Type B pancreatic cell (in vitro differentiated cells): ENCODE measurements at regions not wholly inside any gene's neighbourhood (a gene's known extent, or its start where the extent isn't known, plus 50 kb on each side); places are given as distances from the start of the nearest gene placed in this dataset.

Experiments used
- DNase-seq: peaks from one replicate; pipeline ENCODE4 v3.0.0; 2021; ENCODE audit warnings: mixed read lengths; ENCODE audit not compliant: unreplicated experiment; ENCODE audit errors: extremely low spot score
- H3K27ac Mint-ChIP-seq: 2 replicates; pipeline ENCODE4 v1.8.0; 2021; ENCODE audit warnings: mild to moderate bottlenecking, mixed read lengths
- H3K27me3 Mint-ChIP-seq: 2 replicates; pipeline ENCODE4 v1.8.0; 2021; ENCODE audit warnings: mixed read lengths
- H3K36me3 Mint-ChIP-seq: 2 replicates; pipeline ENCODE4 v1.8.0; 2021; ENCODE audit warnings: mixed read lengths
- H3K4me1 Mint-ChIP-seq: one replicate; pipeline ENCODE4 v1.8.0; 2021; ENCODE audit warnings: mixed read lengths; ENCODE audit not compliant: unreplicated experiment
- H3K4me3 Mint-ChIP-seq: 2 replicates; pipeline ENCODE4 v1.8.0; 2021; ENCODE audit warnings: mild to moderate bottlenecking, mixed read lengths
- H3K9me3 Mint-ChIP-seq: 2 replicates; pipeline ENCODE4 v1.8.0; 2021; ENCODE audit warnings: mixed read lengths
- TF ChIP-seq, protein P1 (sequence below): fragments of 200-600 bp; sonication (generic); conservative IDR thresholded peaks from 2 replicates; pipeline ENCODE4 v1.5.0; 2021; ENCODE audit warnings: antibody characterized with exemption, mild to moderate bottlenecking

DNA sequence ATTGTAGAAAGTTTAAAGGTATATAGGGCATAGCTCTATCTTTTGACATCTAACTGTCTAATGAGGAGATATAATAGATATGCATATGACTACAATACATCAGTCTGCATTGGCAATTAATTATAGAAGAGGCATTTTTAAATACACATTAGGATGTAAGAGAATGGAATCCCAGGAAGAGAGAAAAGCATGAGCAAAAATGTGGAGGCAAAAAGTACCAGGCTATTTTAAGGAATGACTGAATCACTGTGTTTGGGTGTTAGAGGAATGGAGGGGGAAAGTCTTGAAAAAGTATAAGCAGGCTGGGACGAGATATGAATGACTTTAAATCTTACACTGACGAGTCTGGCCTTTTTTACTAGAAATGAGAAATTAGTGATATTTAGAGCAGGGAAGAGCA lies 138.4 kb upstream of the ZNF462 start:
- DNase-seq: no peak
- Mint-ChIP-seq H3K4me1 (peaks cover 1% of the 10 kb centered on the region), H3K27me3 (no peaks in the 10 kb centered on the region), H3K9me3 (peaks cover 6% of the 10 kb centered on the region), H3K36me3 (peaks cover 1% of the 10 kb centered on the region), H3K4me3 (no peak overlapping the region), H3K27ac (no peak overlapping the region)
- TF ChIP-seq, protein P1, sequence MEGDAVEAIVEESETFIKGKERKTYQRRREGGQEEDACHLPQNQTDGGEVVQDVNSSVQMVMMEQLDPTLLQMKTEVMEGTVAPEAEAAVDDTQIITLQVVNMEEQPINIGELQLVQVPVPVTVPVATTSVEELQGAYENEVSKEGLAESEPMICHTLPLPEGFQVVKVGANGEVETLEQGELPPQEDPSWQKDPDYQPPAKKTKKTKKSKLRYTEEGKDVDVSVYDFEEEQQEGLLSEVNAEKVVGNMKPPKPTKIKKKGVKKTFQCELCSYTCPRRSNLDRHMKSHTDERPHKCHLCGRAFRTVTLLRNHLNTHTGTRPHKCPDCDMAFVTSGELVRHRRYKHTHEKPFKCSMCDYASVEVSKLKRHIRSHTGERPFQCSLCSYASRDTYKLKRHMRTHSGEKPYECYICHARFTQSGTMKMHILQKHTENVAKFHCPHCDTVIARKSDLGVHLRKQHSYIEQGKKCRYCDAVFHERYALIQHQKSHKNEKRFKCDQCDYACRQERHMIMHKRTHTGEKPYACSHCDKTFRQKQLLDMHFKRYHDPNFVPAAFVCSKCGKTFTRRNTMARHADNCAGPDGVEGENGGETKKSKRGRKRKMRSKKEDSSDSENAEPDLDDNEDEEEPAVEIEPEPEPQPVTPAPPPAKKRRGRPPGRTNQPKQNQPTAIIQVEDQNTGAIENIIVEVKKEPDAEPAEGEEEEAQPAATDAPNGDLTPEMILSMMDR: no peak

DNA sequence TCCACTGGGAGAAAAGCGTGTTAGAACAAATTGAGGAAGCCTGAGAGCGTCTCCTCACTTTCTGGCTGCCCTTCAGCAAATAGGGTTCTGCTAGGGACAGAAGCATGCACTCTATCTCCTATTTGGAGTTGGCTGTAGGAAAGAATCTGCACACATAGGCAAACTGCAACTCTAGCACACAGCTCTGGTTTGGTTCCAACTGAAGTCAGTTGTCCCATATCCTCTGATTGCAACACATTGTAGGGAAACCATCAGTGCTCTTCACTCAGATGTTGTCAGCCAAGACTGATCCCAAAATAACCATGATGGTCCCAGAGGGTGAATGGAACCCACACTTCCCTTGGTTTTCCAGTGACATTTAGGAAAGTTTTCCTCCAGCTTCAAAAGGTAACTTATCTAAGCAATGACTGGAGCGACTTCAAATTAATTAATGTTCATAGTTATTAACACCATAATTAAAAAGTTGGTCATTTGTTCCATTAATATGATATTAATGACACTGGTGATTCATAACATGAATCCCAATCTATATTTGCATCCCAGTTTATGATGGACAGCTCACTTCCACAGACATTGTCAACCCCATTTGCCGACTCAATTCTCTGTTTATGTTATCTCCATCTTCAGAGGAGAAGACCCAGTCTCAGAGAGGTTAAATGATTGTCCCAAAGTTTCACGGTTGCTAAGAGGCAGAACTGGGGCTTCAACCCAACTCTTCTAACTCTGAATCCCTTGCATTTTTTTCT lies 136.7 kb upstream of the ZNF462 start:
- Mint-ChIP-seq H3K9me3 (peaks cover 5% of the 10 kb centered on the region), H3K27me3 (no peaks in the 10 kb centered on the region), H3K36me3 (no peaks in the 10 kb centered on the region), H3K4me1 (peaks cover 3% of the 10 kb centered on the region), H3K4me3 (no peak overlapping the region), H3K27ac (no peak overlapping the region)
- TF ChIP-seq, protein P1: no peak
- DNase-seq: no peak

DNA sequence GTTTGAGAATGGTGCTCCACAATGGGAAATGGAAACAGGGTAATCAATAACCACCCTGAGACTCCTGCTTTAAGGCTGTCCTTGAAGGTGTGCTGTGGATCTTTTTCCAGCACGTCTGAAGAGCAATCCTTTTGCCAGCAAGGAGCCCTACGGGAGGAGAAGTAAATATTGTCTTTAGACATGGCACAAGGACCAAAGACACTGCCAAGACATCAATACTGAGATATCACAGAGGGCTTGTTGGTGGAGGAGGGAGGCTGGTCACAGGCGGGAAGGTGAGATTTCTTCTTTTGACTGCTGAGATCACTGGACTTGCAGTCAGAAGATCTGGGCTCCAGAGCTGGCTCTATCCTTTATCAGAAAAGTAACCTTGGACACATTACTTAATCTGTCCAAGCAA lies 135.0 kb upstream of the ZNF462 start:
- H3K4me1 Mint-ChIP-seq: peaks cover 3% of the 10 kb centered on the region
- H3K27ac Mint-ChIP-seq: no peak overlapping the region
- no peaks in the 10 kb centered on the region for H3K9me3 Mint-ChIP-seq
- TF ChIP-seq, protein P1: no peak
- H3K27me3 Mint-ChIP-seq: no peaks in the 10 kb centered on the region
- no peak for DNase-seq
- H3K36me3 Mint-ChIP-seq: no peaks in the 10 kb centered on the region
- H3K4me3 Mint-ChIP-seq: no peak overlapping the region

DNA sequence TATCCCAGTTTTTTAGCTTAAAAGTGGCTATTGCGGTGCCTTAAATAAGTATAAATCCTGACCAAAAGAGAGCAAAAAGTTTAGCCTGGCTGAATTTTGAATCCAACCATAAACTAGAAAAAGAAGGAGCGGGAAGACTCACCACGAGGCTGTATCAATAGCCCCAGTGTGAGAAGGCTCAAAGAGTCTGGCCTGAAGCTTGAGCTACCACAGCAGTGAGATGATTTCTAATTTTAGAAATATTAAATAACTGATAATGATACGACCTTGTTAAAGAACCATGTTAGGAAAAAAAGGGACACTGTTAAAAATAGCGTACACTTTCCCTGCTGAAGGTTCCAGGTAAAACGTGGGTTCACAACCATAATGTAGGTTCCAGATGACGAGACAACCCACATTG lies 134.1 kb upstream of the ZNF462 start:
- H3K36me3 Mint-ChIP-seq: no peaks in the 10 kb centered on the region
- peaks cover 3% of the 10 kb centered on the region for H3K4me1 Mint-ChIP-seq
- no peaks in the 10 kb centered on the region for H3K27me3 Mint-ChIP-seq
- TF ChIP-seq, protein P1: no peak
- no peak overlapping the region for H3K4me3 Mint-ChIP-seq
- no peak for DNase-seq
- no peaks in the 10 kb centered on the region for H3K9me3 Mint-ChIP-seq
- no peak overlapping the region for H3K27ac Mint-ChIP-seq

DNA sequence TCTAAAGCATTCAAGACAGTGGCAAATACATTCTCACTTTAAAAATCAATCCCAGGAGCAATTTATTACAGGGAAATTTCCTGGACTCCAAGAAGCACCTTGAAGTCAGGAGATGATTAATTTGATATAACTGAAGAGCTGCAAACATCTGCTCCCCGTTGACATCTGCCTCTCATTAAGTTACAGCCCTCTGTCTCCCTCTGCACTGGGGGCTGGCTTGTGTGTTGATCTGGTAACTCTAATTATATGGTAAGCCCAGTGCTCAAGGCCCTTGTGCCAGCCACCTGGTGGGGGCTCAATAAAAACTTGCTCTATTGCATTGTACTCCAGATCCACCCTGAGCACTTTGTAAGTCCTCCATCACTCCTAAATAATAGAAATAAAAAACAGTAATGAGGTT lies 131.1 kb upstream of the ZNF462 start:
- peaks cover 9% of the 10 kb centered on the region for H3K9me3 Mint-ChIP-seq
- H3K4me3 Mint-ChIP-seq: no peak overlapping the region
- no peak for DNase-seq
- TF ChIP-seq, protein P1: no peak
- no peak overlapping the region for H3K27ac Mint-ChIP-seq
- no peaks in the 10 kb centered on the region for H3K27me3 Mint-ChIP-seq
- peaks cover 3% of the 10 kb centered on the region for H3K4me1 Mint-ChIP-seq
- H3K36me3 Mint-ChIP-seq: no peaks in the 10 kb centered on the region
